ENCODE measurements at regions not wholly inside any gene's neighbourhood (a gene's known extent, or its start where the extent isn't known, plus 50 kb on each side); places are given as distances from the start of the nearest gene placed in this dataset.

- TF ChIP-seq PAF1 (CRISPR knock-in tag; IDR thresholded peaks at IDR 0.05) (no peak), CTCF (CRISPR knock-in tag; IDR thresholded peaks at IDR 0.05) (no peak), ZNF549 (CRISPR knock-in tag; IDR thresholded peaks at IDR 0.05) (no peak), RFX5 (IDR thresholded peaks at IDR 0.05; ENCODE audit: low read depth, low read length) (no peak), KDM1A (CRISPR knock-in tag; IDR thresholded peaks at IDR 0.05) (no peak)
- TF ChIP-seq, protein P1, sequence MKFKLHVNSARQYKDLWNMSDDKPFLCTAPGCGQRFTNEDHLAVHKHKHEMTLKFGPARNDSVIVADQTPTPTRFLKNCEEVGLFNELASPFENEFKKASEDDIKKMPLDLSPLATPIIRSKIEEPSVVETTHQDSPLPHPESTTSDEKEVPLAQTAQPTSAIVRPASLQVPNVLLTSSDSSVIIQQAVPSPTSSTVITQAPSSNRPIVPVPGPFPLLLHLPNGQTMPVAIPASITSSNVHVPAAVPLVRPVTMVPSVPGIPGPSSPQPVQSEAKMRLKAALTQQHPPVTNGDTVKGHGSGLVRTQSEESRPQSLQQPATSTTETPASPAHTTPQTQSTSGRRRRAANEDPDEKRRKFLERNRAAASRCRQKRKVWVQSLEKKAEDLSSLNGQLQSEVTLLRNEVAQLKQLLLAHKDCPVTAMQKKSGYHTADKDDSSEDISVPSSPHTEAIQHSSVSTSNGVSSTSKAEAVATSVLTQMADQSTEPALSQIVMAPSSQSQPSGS (CRISPR knock-in tag; IDR thresholded peaks at IDR 0.05) = no peak
These were observed 365.9 kb upstream of the C9orf72 start for GRCh38 chr9:27939186-27939585.
